GM19025 (cell line): ENCODE measurements at regions not wholly inside any gene's neighbourhood (a gene's known extent, or its start where the extent isn't known, plus 50 kb on each side); places are given as distances from the start of the nearest gene placed in this dataset.

ENCODE experiments used
- ATAC-seq: cut with Tn5 transposase; IDR thresholded peaks from one replicate; pipeline ENCODE4 v1.9.1; 2021; ENCODE audit warnings: mild to moderate bottlenecking, low read depth, moderate library complexity; ENCODE audit not compliant: unreplicated experiment

- no peak for ATAC-seq
These were observed 683.5 kb downstream of the LIG4 start for GRCh38 chr13:107531816-107532215.

GRCh38 chr13:107531180-107531579 lies 684.2 kb downstream of the LIG4 start:
- no peak for ATAC-seq

- no peak for ATAC-seq
These were observed 686.3 kb downstream of the LIG4 start for GRCh38 chr13:107529035-107529434.

- ATAC-seq, result no peak
These were observed 696.6 kb downstream of the LIG4 start for GRCh38 chr13:107518780-107519179.

GRCh38 chr13:107518292-107518691 lies 697.0 kb downstream of the LIG4 start:
- no peak for ATAC-seq

- ATAC-seq, result no peak
These were observed 698.8 kb downstream of the LIG4 start for GRCh38 chr13:107516517-107516916.

GRCh38 chr13:107512551-107512950 lies 702.8 kb downstream of the LIG4 start:
- no peak for ATAC-seq

- no peak for ATAC-seq
These were observed 717.7 kb downstream of the LIG4 start for GRCh38 chr13:107497661-107498060.

GRCh38 chr13:107493266-107493665 lies 722.1 kb downstream of the LIG4 start:
- ATAC-seq, result no peak

- no peak for ATAC-seq
These were observed 732.6 kb downstream of the LIG4 start for GRCh38 chr13:107482688-107483087.

- ATAC-seq, result no peak
These were observed 735.2 kb downstream of the LIG4 start for GRCh38 chr13:107480130-107480529.

- no peak for ATAC-seq
These were observed 737.5 kb downstream of the LIG4 start for GRCh38 chr13:107477772-107478379.

GRCh38 chr13:107475753-107476453 lies 739.4 kb downstream of the LIG4 start:
- ATAC-seq, result no peak

- no peak for ATAC-seq
These were observed 742.1 kb downstream of the LIG4 start for GRCh38 chr13:107473253-107473652.

GRCh38 chr13:107466326-107467099 lies 748.8 kb downstream of the LIG4 start:
- ATAC-seq, result no peak

- ATAC-seq, result no peak
These were observed 752.8 kb downstream of the LIG4 start for GRCh38 chr13:107462501-107462900.

- no peak for ATAC-seq
These were observed 753.6 kb downstream of the LIG4 start for GRCh38 chr13:107461751-107462150.

GRCh38 chr13:107459430-107459829 lies 755.9 kb downstream of the LIG4 start:
- no peak for ATAC-seq

GRCh38 chr13:107458269-107458668 lies 757.1 kb downstream of the LIG4 start:
- ATAC-seq, result no peak

GRCh38 chr13:107457686-107458085 lies 757.6 kb downstream of the LIG4 start:
- ATAC-seq, result no peak

- ATAC-seq, result no peak
These were observed 758.9 kb downstream of the LIG4 start for GRCh38 chr13:107456431-107456830.

GRCh38 chr13:107452833-107453232 lies 762.5 kb downstream of the LIG4 start:
- ATAC-seq, result no peak
